HG02885 (cell line): ENCODE measurements at regions not wholly inside any gene's neighbourhood (a gene's known extent, or its start where the extent isn't known, plus 50 kb on each side); places are given as distances from the start of the nearest gene placed in this dataset.
"Not testable (repeated sequence)": the region's sequence is repeated elsewhere in the genome, so short reads cannot be mapped to it uniquely, and the experiment has no call there.

Source experiments
- ATAC-seq: cut with Tn5 transposase; IDR thresholded peaks from one replicate; pipeline ENCODE4 v1.9.1; 2021; ENCODE audit warnings: mild to moderate bottlenecking; ENCODE audit not compliant: unreplicated experiment, poor library complexity

DNA sequence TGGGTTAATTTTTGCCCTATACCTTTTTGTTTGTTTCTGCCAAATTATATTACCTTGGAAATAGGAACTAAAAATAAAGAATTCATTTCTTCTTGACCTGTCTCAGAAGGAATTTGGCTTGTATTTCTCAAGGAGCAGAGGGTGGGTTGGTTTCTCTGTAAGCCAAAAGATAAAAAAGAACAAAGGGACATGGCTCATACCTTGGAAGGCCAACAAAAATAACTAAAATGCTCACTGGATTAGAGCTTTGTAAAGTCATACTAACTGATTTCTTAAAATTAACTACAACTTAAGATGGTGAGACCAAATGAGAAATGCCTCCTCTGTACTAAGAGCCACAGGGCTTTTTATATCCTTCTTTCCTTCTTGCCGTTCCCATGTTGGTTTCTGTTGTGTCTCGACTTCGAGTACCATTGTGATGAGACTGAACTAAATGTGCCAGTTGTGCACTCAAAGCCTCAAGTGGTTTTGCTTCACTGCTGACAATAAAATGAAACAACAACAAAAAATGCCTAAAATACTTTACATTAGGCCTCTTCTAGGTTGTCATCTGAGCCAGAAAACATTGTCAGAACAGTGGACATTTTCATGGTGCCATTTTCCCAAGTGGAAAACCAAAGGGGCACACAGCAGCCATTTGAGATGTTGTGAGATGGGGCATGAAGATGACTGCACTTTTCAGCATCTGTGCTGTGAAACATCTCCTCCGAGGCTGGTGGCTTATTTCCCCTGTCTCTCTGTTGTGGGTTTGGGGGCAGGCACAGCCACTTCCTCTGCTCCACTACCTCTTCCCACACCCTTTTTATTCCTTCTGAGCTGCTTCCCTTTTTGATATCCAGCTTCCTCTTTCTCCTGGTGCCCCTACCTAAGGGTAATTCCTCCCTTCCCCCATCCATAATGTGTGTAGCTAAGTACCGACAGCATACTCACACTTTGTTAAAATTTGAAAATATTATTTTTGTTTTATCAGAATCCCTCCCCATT lies 51.8 kb upstream of the AGR3 start:
- no peak for ATAC-seq

GRCh38 chr7:16934722-16935340 lies 53.0 kb upstream of the AGR3 start:
- no peak for ATAC-seq

DNA sequence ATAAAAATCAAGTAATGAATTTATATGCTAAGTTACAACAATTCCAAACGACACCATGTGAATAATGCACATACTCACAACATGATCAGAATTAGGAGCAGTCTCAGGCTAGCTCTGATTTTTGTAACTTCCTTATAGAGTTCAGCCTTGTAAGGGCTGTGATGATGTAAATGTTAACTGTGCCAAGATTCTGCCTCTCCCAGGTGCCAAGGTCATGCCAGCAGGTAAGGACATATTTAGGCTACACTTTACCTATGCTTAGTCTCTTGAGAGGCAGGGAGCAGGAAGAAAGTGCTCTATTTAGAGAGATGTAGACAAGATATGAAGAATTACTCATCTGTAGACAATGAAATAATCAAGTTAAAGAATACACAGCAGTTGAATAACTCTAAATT lies 53.6 kb upstream of the AGR3 start:
- ATAC-seq: no peak

- ATAC-seq: no peak
Measured at GRCh38 chr7:16936626-16937422, 55.0 kb upstream of the AGR3 start.

DNA sequence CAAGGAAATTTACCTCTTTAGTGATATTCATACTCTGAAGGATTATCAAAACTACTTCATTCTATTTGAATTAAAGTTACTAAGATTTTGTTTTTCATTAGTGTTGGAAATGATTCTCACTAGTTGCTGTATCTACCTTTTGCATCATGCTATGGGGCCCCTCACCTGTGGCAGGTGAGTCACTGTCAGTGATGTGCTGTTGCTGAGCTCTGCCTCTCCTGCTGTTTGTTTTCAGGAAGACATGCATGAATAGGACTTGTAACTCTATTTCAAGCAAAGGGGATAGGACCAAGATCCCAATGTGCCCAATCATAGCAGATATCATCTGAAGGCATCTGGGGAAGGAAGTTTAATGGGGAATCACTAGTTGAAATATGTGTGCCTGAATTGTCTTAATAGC lies 57.4 kb upstream of the AGR3 start:
- no peak for ATAC-seq

- no peak for ATAC-seq
Measured at GRCh38 chr7:16940776-16941175, 59.0 kb upstream of the AGR3 start.

- no peak for ATAC-seq
Measured at GRCh38 chr7:16942929-16943509, 61.2 kb upstream of the AGR3 start.

DNA sequence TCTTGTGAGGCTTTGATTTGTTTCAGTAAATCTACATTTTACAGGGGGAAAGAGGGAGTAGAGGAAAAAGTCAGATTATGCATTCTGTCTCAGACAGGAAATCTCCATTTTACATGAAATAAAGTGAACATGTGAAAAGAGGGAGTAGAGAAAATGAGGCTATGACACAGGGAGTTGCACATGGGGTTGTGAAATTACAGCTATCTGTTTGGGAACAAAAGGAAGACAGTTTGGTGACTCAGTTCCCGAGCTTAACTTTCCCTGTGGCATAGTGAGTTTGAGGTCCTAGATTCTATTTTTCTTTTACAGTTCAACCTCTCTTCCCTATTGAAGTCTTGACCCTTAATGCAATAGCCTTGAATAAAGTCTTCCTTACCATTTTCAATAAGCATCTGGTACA lies 63.2 kb upstream of the AGR3 start:
- ATAC-seq: no peak

DNA sequence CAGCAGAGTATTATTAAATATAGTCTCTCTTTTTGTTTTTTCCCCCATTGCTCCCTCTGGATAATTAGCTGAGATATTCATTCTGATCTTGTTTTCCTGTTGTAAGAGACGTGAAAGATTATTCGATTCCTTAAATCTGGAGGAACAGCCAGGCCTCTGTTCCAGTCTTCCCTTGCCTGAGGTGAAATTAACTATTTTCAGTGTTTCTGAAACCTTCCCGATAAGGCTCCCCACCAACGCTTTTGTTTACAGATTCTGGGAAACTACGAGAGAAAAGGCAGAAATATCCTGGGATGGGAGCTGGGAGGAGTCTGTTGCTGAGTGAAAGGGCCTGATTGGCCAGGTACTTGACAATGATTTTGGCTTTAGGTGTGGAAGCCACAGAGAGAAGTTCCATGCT lies 63.6 kb upstream of the AGR3 start:
- ATAC-seq: no peak

GRCh38 chr7:16948110-16948509 lies 66.3 kb upstream of the AGR3 start:
- ATAC-seq: not testable (repeated sequence)

DNA sequence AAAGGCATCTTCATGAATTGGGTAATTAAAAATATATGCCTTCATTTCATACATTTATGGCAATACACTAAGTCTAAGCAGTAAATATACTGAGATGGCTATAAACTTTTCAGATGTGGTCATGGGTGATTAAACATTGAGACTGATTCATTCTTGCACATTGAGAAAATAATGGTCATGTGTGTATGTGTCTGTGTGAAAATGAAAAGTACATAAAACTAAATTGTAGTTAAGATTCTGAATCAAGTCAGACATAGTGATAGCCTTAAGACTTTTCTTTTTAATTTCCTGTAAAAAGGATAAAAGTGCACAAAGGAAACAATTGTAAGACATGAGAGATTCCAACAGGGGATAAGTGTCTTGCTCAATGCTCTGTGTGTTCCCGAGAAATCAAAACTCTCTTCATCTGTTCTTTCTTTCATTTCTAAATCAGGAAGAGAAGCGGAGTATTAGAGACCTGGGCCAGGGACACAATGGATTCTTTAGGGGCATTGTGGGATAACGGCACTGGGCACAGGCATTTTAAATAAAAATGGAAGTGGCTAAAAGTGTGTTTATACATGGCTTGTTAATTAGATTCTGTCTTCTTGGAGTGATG lies 69.8 kb upstream of the AGR3 start:
- ATAC-seq: no peak

GRCh38 chr7:16954321-16954720 lies 72.5 kb upstream of the AGR3 start:
- ATAC-seq: no peak

- no peak for ATAC-seq
Measured at GRCh38 chr7:16958724-16959123, 76.9 kb upstream of the AGR3 start.

DNA sequence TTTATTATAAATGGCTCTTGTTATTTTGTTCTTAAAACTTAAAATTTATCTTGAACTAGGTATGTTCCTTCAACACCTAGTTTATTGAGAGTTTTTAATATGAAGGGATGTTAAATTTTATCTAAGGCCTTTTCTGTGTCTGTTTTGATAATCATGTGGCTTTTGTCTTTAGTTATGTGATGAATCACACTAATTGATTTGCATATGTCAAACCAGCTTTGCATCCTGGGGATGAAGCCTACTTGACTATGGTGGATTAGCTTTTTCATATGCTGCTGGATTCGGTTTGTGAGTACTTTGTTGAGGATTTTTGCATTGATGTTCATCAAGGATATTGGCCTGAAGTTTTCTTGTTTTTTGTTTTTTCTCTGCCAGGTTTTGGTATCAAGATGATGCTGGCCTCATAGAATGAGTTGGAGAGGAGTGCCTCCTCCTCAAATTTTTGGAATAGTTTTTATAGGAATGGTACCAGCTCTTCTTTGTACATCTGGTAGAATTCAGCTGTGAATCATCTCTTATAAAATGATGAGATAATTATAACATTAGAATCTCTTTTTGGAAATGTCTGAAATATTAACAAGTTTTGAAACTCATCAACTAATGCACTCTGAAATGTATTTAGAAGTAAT lies 78.7 kb upstream of the AGR3 start:
- no peak for ATAC-seq

GRCh38 chr7:16961641-16962040 lies 79.9 kb upstream of the AGR3 start:
- ATAC-seq: no peak

DNA sequence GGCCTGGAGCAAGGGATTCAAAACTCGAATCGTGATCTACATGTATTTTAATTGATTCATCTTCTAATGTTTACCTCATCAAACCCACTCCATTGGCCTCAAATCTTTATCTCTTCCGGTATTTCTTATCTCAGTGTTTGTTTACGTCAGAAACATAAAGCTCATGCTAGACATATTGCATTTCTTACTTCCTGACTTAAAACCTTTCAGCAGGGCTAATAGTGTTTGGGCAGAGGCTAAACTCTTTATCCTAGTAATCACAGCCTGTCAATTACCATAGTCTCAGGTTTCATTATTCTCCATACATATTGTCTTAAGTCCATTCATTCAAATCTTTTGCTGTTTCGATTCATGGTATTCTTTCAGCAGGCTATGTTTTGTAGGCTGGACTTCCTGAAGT lies 81.3 kb upstream of the AGR3 start:
- no peak for ATAC-seq

DNA sequence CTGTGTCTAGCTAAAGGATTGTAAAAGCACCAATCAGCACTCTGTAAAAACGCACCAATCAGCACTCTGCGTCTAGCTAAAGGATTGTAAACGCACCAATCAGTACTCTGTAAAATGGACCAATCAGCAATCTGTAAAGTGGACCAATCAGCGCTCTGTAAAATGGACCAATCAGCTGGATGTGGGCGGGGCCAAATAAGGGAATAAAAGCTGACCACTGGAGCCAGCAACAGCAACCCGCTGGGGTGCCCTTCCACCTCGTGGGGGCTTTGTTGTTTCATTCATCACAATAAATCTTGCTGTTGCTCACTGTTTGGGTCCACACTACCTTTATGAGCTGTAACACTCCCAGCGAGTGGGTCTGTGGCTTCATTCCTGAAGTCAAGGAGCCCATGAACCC lies 83.9 kb upstream of the AGR3 start:
- ATAC-seq: not testable (repeated sequence)

- no peak for ATAC-seq
Measured at GRCh38 chr7:16967300-16967811, 85.6 kb upstream of the AGR3 start.

DNA sequence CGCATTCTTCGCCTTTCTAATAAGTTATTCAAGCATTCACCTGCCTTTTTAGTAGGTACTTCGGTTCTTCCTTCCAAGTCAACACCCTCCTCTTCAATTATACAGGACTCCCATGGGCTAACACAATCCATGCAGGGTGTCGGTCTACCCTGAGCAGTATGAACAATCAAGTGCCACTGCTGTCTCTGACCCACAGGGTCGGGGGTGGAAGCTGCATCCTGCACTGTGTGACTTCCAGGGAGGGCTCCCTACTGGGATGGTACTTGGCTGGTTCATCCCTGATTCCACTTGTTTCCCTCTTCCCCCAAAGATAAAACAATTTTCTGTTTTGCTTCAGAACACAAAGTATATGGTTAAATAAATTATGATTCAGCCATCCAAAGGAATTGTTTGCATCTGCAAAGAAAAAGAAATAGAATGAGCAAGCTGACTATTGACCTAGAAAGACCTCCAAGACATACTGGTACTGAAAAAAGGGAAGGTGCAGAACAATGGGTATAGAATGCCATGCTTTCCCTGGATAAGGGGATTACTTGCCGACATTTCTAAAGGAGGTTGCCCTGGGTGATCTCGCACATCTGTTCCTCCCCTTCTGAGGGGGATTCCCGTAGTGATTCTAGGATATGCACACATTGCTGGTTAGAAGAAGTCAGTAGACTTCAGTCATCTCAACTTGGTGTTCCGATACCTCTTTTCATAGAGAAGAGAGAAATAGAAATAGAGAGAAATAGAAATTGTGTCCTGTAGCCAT lies 89.1 kb upstream of the AGR3 start:
- ATAC-seq: no peak
